Activated CD4-positive, alpha-beta memory T cell treated with anti-CD3 and anti-CD28 coated beads for 36 hours (primary cell): ENCODE measurements at regions not wholly inside any gene's neighbourhood (a gene's known extent, or its start where the extent isn't known, plus 50 kb on each side); places are given as distances from the start of the nearest gene placed in this dataset.
"Not testable (repeated sequence)": the region's sequence is repeated elsewhere in the genome, so short reads cannot be mapped to it uniquely, and the experiment has no call there.

Experiments used
- CTCF ChIA-PET: fragments of 350-600 bp; sonication (Branson Sonifier 250); formaldehyde crosslinking; loops from one replicate; lab custom pipeline; 2021; ENCODE audit warnings: antibody characterized with exemption, inconsistent platforms; lab: Charles Lee
- POLR2A ChIA-PET: fragments of 350-600 bp; sonication (Branson Sonifier 250); formaldehyde crosslinking; loops from one replicate; lab custom pipeline; 2021; ENCODE audit warnings: antibody characterized with exemption; lab: Charles Lee
- DNase-seq: peaks from one replicate; pipeline ENCODE4 v3.0.0-alpha.2; 2020
- H3K27ac Mint-ChIP-seq: one replicate; pipeline ENCODE4 v1.8.0; 2021; ENCODE audit warnings: mixed read lengths
- H3K27me3 Mint-ChIP-seq: one replicate; pipeline ENCODE4 v1.8.0; 2021; ENCODE audit warnings: mixed read lengths
- H3K36me3 Mint-ChIP-seq: one replicate; pipeline ENCODE4 v1.8.0; 2021; ENCODE audit warnings: mixed read lengths
- H3K4me1 Mint-ChIP-seq: one replicate; pipeline ENCODE4 v1.8.0; 2021; ENCODE audit warnings: low read depth, mixed read lengths
- H3K4me3 Mint-ChIP-seq: one replicate; pipeline ENCODE4 v1.8.0; 2021; ENCODE audit warnings: mild to moderate bottlenecking, mixed read lengths
- H3K9me3 Mint-ChIP-seq: one replicate; pipeline ENCODE4 v1.8.0; 2021; ENCODE audit warnings: mixed read lengths
- intact Hi-C: fragments of 100-400 bp; cut with micrococcal nuclease; formaldehyde crosslinking; loops from one replicate; pipeline ENCODE4 v1.15.1; 2023

DNA sequence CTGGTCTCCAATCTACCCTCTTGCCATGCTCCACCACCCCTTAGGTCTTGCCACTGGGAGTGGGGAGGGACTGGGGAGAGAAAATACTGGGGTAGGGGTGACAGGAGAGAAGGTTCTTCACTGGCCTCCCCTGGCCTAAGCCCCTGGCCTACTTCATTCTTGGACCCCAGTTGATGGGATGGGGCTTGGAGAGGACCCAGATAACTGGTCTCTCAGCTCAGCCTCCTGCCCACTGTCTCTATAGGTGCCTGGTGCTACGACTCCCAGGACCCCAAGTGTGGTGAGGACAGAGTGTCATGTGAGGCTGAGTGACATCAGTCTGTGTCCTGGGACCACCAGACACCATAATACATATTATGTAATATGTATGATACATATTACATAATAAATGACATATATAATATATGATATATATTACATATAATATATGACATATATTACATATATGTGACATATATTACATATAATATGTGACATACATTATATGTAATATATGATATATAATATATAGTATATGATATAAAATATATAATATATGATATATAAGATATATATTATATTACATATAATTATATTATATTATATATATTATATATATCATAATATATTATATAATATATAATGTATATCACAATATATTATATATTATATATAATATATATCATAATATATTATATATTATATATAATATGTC, 85.1 kb downstream of the USP18 start:
- H3K27me3 Mint-ChIP-seq, H3K4me1 Mint-ChIP-seq, CTCF ChIA-PET, H3K27ac Mint-ChIP-seq, H3K36me3 Mint-ChIP-seq, H3K9me3 Mint-ChIP-seq, intact Hi-C loops, H3K4me3 Mint-ChIP-seq, POLR2A ChIA-PET: not testable (repeated sequence)
- DNase-seq: peak; percentile 8

DNA sequence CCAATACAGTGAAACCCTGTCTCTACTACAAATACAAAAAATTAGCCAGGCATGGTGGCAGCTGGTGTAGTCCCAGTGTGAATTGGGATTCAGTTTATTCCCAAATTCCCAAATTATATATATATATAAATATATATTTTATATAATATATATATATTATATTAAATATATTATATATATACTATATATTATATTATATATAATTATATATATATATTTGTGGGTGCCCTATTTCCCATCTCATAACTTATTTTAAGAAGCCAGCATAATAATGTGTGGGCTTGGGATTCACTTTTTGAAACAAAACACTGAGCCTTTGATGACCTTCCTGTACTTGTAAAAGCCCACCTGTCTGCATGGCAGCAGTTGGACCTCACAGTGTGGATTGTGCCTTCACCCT, 87.4 kb downstream of the USP18 start:
- H3K4me1 Mint-ChIP-seq, H3K36me3 Mint-ChIP-seq, CTCF ChIA-PET, intact Hi-C loops, DNase-seq, H3K4me3 Mint-ChIP-seq, POLR2A ChIA-PET, H3K9me3 Mint-ChIP-seq, H3K27me3 Mint-ChIP-seq, H3K27ac Mint-ChIP-seq: not testable (repeated sequence)
